ENCODE measurements at regions not wholly inside any gene's neighbourhood (a gene's known extent, or its start where the extent isn't known, plus 50 kb on each side); places are given as distances from the start of the nearest gene placed in this dataset.

DNA sequence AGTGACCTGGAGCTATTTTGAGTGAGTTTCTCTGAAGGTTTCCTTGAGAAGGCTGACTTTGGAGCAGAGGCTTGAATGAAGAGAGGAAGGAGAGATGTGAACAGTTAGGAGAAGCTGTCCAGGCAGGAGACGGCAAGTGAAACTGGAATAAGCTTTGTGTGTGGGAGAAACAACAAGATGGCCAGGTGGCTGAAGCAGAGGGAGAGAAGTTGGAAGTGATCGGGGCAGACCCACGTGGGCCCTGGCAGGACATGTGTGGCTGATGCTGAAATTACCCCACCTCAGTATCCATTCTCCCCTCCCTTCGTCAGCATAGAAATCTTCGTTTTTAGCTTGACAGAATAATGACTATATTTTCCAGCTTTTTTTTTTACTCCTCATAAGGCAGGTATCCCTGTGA, 809.2 kb upstream of the TMEM132C start:
- Histone ChIP-seq H3K27ac (no peak overlapping the region), H3K27me3 (peaks cover 25% of the 10 kb centered on the region), H3K9me3 (no peaks in the 10 kb centered on the region), H3K4me3 (no peak overlapping the region), H3K36me3 (no peaks in the 10 kb centered on the region), H3K4me1 (no peaks in the 10 kb centered on the region)
- intact Hi-C loops (cut with DNase I), result no loop called here
- TF ChIP-seq CTCF (IDR thresholded peaks at IDR 0.05), result no peak
- DNase-seq (no peak), ATAC-seq (no peak)

DNA sequence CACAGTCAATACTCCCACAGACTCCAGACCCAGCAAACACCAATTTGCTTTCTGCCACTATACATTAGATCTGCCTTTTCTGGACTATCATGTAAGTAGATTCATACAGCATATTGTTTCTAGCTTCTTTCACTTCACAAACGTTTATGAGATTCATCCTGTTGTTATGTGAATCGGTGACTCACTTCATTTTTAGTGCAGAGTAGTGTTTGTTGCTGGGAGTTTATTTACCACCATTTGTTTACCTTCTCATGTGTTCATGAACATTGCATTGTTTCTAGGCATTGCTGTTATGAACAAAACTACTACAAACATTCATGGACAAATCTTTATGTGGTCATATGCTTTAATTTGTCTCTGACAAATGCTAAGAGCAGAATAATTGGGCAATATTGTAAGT, 807.8 kb upstream of the TMEM132C start:
- Histone ChIP-seq H3K4me1 (no peaks in the 10 kb centered on the region), H3K27ac (no peak overlapping the region), H3K27me3 (peaks cover 25% of the 10 kb centered on the region), H3K36me3 (no peaks in the 10 kb centered on the region), H3K9me3 (no peaks in the 10 kb centered on the region), H3K4me3 (no peak overlapping the region)
- intact Hi-C loops (cut with DNase I), result no loop called here
- ATAC-seq, result no peak
- no peak for DNase-seq
- no peak for TF ChIP-seq CTCF (IDR thresholded peaks at IDR 0.05)

DNA sequence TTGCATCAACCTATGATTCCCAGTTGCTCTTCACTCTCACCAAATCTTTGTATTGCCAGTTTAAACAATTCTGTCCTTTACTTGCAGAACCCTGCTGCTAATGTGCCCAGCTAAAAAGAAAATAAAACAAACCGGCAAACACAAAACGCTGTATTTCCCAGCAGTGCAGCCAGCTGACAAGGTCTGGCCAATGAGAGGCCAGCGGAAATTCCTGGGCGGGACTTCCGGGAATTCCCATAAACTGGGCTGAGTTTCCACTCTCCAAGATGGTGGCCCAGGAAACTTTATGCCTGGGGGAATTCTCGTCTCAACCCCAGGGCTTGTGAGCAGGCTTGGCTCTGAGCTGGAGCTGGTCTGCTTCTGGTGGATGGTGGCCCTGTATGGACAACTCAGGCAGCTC, 807.3 kb upstream of the TMEM132C start:
- Histone ChIP-seq H3K36me3 (no peaks in the 10 kb centered on the region), H3K4me1 (no peaks in the 10 kb centered on the region), H3K4me3 (no peak overlapping the region), H3K27me3 (peaks cover 21% of the 10 kb centered on the region), H3K9me3 (no peaks in the 10 kb centered on the region), H3K27ac (no peak overlapping the region)
- no peak for TF ChIP-seq CTCF (IDR thresholded peaks at IDR 0.05)
- intact Hi-C loops (cut with DNase I), result no loop called here
- ATAC-seq, result no peak
- no peak for DNase-seq

DNA sequence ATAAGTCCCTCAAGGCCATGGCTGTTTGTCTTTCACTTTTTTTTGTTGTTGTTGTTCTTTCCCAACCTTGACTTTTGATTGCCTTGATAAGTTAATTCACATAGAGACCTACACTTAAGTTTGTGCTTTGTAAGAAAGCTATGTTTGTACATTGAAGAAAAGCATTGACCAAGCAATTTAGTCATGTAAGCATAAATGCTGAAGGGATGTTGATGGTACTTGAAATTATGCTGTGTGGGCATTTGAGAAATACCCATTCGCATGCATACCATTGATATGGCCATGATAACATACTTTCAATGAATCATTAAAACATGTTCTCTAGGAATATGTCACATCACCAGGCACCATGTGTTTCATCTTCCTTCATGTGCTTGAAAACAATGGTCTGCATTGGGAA, 803.7 kb upstream of the TMEM132C start:
- Histone ChIP-seq H3K27ac (no peak overlapping the region), H3K27me3 (no peaks in the 10 kb centered on the region), H3K4me3 (no peak overlapping the region), H3K36me3 (no peaks in the 10 kb centered on the region), H3K4me1 (no peaks in the 10 kb centered on the region), H3K9me3 (no peaks in the 10 kb centered on the region)
- DNase-seq (no peak), ATAC-seq (no peak)
- intact Hi-C loops (cut with DNase I), result no loop called here
- TF ChIP-seq CTCF (IDR thresholded peaks at IDR 0.05), result no peak

- Histone ChIP-seq H3K27me3 (no peaks in the 10 kb centered on the region), H3K9me3 (no peaks in the 10 kb centered on the region), H3K4me3 (no peak overlapping the region), H3K4me1 (no peaks in the 10 kb centered on the region), H3K27ac (no peak overlapping the region), H3K36me3 (no peaks in the 10 kb centered on the region)
- no peak for TF ChIP-seq CTCF (IDR thresholded peaks at IDR 0.05)
- ATAC-seq (no peak), DNase-seq (no peak)
- intact Hi-C loops (cut with DNase I), result no loop called here
Observed at GRCh38 chr12:127469331-127469730, 797.6 kb upstream of the TMEM132C start.

DNA sequence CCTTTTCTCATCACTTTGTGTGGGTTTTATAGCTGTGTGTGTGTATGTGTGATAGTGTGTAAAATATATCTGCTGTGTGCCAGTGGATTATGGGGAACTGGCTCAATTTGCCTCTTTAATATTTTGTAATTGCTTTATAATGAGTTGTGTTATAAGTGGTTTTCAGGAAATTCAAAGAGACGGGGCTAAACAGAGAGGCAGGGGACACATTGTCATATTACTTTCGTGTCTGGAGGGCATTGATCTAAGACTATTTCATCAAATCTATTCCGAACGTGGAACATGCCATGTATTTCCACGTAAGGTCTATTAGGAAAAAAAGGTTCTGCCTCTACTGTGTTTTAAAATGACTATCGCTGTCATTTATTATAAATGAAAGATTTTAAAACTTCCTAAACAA, 793.2 kb upstream of the TMEM132C start:
- intact Hi-C loops (cut with DNase I), result no loop called here
- Histone ChIP-seq H3K4me1 (no peaks in the 10 kb centered on the region), H3K9me3 (no peaks in the 10 kb centered on the region)

More for the DNA sequence above, 793.2 kb upstream of the TMEM132C start:
- no peak overlapping the region for H3K27ac ChIP-seq
- TF ChIP-seq CTCF (IDR thresholded peaks at IDR 0.05), result no peak
- H3K27me3 ChIP-seq, result no peaks in the 10 kb centered on the region
- DNase-seq (no peak), ATAC-seq (no peak)
- no peak overlapping the region for H3K4me3 ChIP-seq
- no peaks in the 10 kb centered on the region for H3K36me3 ChIP-seq

Data from upper lobe of right lung (tissue), 1 donor.